GM10266 (cell line): ENCODE measurements at regions not wholly inside any gene's neighbourhood (a gene's known extent, or its start where the extent isn't known, plus 50 kb on each side); places are given as distances from the start of the nearest gene placed in this dataset.
"Not testable (repeated sequence)": the region's sequence is repeated elsewhere in the genome, so short reads cannot be mapped to it uniquely, and the experiment has no call there.

Source experiments
- DNase-seq: peaks from one replicate; pipeline ENCODE4 v3.0.0; 2012; ENCODE audit errors: extremely low spot score
- CTCF ChIP-seq: IDR thresholded peaks from 2 replicates; pipeline ENCODE4 v1.5.1; 2012; ENCODE audit warnings: mild to moderate bottlenecking, low read depth; ENCODE audit not compliant: control insufficient read depth, insufficient read depth; ENCODE audit errors: missing control alignments

DNA sequence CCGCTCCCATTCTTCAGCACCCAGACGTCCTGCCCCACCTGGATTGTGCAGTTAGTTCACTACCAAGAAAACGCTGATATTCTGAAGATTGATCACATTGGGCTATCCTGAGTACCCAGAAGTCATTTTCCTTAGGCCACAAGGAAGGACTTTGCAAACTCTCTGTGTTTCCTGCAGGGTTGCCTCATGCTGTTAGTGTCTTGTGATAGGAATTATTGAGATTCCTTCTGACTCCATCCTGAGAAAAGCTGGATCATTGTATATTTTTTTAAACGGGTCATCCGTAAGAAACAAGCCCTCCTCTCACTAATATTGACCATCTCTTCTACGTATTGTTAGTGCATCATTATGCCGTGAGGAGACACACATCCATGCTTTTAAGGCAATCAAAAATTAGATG is 96.0 kb upstream of the DAPK1 start:
- TF ChIP-seq CTCF: no peak
- no peak for DNase-seq

GRCh38 chr9:87402537-87402936 is 95.1 kb upstream of the DAPK1 start:
- TF ChIP-seq CTCF: no peak

DNA sequence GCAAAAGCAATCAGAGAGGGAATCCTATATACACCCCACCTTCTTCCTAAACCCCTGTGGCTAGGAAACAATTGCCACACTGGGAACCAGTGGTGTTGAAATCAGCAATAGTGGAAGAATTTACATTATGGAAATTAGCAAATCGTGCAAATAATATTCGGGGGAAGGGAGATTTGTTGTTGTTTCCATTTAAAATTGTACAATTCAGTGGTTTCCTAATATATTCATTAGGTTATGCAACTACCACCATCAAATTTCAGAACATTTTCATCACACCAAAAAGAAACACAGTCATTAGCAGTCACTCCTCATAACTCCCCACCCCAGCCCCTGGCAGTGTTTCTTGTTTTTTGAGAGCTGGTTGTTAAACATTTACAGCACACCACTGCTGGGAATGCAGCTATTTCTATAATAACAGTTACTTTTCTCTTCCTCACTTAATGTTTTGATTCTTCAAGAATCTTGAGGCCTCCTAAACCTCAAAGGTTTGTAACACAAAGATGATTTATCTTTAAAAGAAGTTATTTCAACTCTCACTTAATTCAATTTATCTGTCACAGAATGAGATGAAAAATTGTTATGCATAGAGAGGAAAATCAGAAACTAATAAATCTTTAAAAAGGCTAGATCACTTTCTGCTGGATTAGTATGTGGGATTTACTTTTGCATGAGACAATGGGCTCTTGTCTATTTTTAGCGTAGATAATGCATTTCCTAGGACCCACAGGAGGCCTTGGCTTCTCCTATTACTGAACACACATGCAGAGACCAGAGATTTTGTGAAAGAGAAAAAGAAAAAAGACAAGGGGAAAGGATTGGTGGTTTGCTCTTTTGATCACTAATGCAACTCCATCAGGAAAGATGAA is 91.8 kb upstream of the DAPK1 start:
- no peak for DNase-seq

More at GRCh38 chr9:87402537-87402936, 95.1 kb upstream of the DAPK1 start:
- no peak for DNase-seq

GRCh38 chr9:87406543-87407166 is 91.0 kb upstream of the DAPK1 start:
- no peak for TF ChIP-seq CTCF
- no peak for DNase-seq

More for the DNA sequence above, 91.8 kb upstream of the DAPK1 start:
- no peak for TF ChIP-seq CTCF

DNA sequence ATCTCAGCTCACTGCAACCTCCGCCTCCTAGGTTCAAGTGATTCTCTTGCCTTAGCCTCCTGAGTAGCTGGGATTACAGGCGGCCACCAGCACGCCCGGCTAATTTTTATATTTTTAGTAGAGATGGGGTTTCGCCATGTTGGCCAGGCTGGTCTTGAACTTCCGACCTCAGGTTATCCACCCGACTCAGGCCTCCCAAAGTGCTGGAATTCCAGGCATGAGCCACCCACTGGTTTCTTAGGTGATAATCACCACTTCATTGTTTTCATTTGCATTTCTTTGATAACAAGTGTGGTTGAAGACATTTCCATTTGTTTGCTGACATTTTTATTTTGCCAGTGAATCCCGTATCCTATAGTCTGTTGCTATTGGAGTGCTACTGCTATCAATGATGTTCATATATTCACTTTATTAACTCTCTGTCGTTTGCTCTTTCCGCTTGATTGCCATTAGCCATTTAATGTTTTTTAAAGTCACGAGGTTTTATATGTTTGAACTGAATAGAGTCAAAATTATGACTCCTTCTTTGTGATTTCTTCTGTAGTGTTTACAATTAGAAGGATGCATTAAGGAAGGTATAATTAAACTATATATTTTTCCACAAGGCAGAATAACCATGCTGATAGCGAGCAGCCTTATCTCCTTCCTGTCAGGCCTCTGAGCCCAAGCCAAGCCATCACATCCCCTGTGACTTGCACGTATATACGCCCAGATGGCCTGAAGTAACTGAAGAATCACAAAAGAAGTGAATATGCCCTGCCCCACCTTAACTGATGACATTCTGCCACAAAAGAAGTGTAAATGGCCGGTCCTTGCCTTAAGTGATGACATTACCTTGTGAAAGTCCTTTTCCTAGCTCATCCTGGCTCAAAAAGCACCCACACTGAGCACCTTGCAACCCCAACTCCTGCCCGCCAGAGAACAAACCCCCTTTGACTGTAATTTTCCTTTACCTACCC is 87.3 kb upstream of the DAPK1 start:
- DNase-seq: not testable (repeated sequence)

- DNase-seq: no peak
- TF ChIP-seq CTCF: no peak
Observed at GRCh38 chr9:87420884-87421283, 76.8 kb upstream of the DAPK1 start.

- no peak for DNase-seq
- no peak for TF ChIP-seq CTCF
Observed at GRCh38 chr9:87421734-87422133, 75.9 kb upstream of the DAPK1 start.
